ENCODE measurements at regions not wholly inside any gene's neighbourhood (a gene's known extent, or its start where the extent isn't known, plus 50 kb on each side); places are given as distances from the start of the nearest gene placed in this dataset.

- DNase-seq = no peak
These were observed 50.3 kb downstream of the SHANK2 start for GRCh38 chr11:71201936-71202597.

GRCh38 chr11:71201231-71201630 lies 51.1 kb downstream of the SHANK2 start:
- no peak for DNase-seq

GRCh38 chr11:71200761-71201160 lies 51.6 kb downstream of the SHANK2 start:
- DNase-seq = no peak

- DNase-seq = no peak
These were observed 52.1 kb downstream of the SHANK2 start for GRCh38 chr11:71200172-71200716.

- DNase-seq = no peak
These were observed 53.1 kb downstream of the SHANK2 start for GRCh38 chr11:71199226-71199820.

- DNase-seq = no peak
These were observed 53.6 kb downstream of the SHANK2 start for GRCh38 chr11:71198823-71199165.

GRCh38 chr11:71198141-71198822 lies 54.1 kb downstream of the SHANK2 start:
- no peak for DNase-seq

- DNase-seq = no peak
These were observed 55.3 kb downstream of the SHANK2 start for GRCh38 chr11:71197096-71197495.

GRCh38 chr11:71194710-71195109 lies 57.7 kb downstream of the SHANK2 start:
- DNase-seq = no peak

- DNase-seq = no peak
These were observed 58.9 kb downstream of the SHANK2 start for GRCh38 chr11:71193431-71193830.

GRCh38 chr11:71192629-71193028 lies 59.7 kb downstream of the SHANK2 start:
- DNase-seq = no peak

GRCh38 chr11:71191201-71191600 lies 61.2 kb downstream of the SHANK2 start:
- no peak for DNase-seq

- DNase-seq = no peak
These were observed 61.8 kb downstream of the SHANK2 start for GRCh38 chr11:71190551-71190950.

GRCh38 chr11:71189768-71190315 lies 62.5 kb downstream of the SHANK2 start:
- DNase-seq = no peak

- no peak for DNase-seq
These were observed 63.2 kb downstream of the SHANK2 start for GRCh38 chr11:71188886-71189767.

- DNase-seq = no peak
These were observed 64.3 kb downstream of the SHANK2 start for GRCh38 chr11:71188073-71188472.

GRCh38 chr11:71186806-71187205 lies 65.6 kb downstream of the SHANK2 start:
- DNase-seq = no peak

- DNase-seq = no peak
These were observed 67.0 kb downstream of the SHANK2 start for GRCh38 chr11:71185411-71185810.

- no peak for DNase-seq
These were observed 67.8 kb downstream of the SHANK2 start for GRCh38 chr11:71184421-71185210.

GRCh38 chr11:71183878-71184277 lies 68.5 kb downstream of the SHANK2 start:
- no peak for DNase-seq

GRCh38 chr11:71182791-71183677 lies 69.3 kb downstream of the SHANK2 start:
- DNase-seq = no peak
